Large intestine (tissue), 3 donors: ENCODE measurements at regions not wholly inside any gene's neighbourhood (a gene's known extent, or its start where the extent isn't known, plus 50 kb on each side); places are given as distances from the start of the nearest gene placed in this dataset.

Experiments used
- DNase-seq, 2 donors: peaks; one replicate each; pipeline versions ENCODE4 v3.0.0 to v3.0.0-alpha.2; 2013
- H3K27ac ChIP-seq: one replicate; pipeline ENCODE4 v1.5.1; 2013; ENCODE audit warnings: low read length
- H3K27me3 ChIP-seq: 2 replicates; pipeline ENCODE4 v1.6.1; 2013; ENCODE audit warnings: low read length; ENCODE audit not compliant: control insufficient read depth, insufficient read depth
- H3K36me3 ChIP-seq: 2 replicates; pipeline ENCODE4 v1.6.1; 2013; ENCODE audit warnings: low read length; ENCODE audit not compliant: control insufficient read depth, insufficient read depth
- H3K4me1 ChIP-seq: one replicate; pipeline ENCODE4 v1.6.1; 2013; ENCODE audit warnings: low read length; ENCODE audit not compliant: control insufficient read depth, insufficient read depth
- H3K4me3 ChIP-seq: one replicate; pipeline ENCODE4 v1.5.1; 2013; ENCODE audit warnings: low read length
- H3K9me3 ChIP-seq: one replicate; pipeline ENCODE4 v1.6.1; 2013; ENCODE audit warnings: mild to moderate bottlenecking, low read depth, low read length, moderate library complexity; ENCODE audit not compliant: control insufficient read depth
- WGBS: methylation state at CpG from one replicate; pipeline ENCODE4 v1.1.5; 2013; ENCODE audit warnings: low lambda C conversion rate; ENCODE audit not compliant: insufficient coverage; 5-methylcytosine and 5-hydroxymethylcytosine counted together

GRCh38 chr2:121860033-121860757 is 104.7 kb downstream of the TSN start:
- H3K27ac ChIP-seq: no peak overlapping the region
- no peaks in the 10 kb centered on the region for H3K4me1 ChIP-seq
- no peak overlapping the region for H3K4me3 ChIP-seq
- no peaks in the 10 kb centered on the region for H3K9me3 ChIP-seq
- H3K27me3 ChIP-seq: no peaks in the 10 kb centered on the region
- no CpG with 5 or more reads among the region's 6 CpGs for WGBS
- H3K36me3 ChIP-seq: no peaks in the 10 kb centered on the region
- no peak for DNase-seq

DNA sequence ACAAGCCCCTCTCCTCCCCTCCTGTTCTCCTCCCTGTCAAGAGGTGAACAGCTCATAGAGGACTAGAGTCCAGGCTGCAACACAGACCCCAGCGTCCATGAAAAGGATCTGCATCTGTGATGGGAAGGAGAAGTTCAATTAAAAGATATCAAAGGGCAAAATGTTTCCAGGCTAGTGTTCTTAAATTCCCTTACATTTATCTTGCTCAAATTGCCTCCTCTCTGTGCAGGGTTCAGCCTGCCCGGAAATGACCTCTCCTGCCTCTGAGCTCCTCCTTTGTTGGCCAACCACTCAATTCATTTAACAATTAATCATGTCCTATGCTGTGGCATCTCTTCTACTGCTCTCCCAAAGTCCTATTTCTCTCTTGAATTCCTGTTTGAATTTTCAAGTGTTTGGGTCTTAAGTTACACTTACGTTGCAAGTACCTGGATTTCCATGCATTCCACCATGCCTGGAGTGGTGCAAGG is 105.3 kb downstream of the TSN start:
- H3K4me1 ChIP-seq: no peaks in the 10 kb centered on the region
- DNase-seq: no peak
- WGBS: no CpG with 5 or more reads among the region's 3 CpGs
- no peaks in the 10 kb centered on the region for H3K27me3 ChIP-seq
- no peak overlapping the region for H3K4me3 ChIP-seq
- no peak overlapping the region for H3K27ac ChIP-seq
- no peaks in the 10 kb centered on the region for H3K36me3 ChIP-seq
- H3K9me3 ChIP-seq: no peaks in the 10 kb centered on the region

GRCh38 chr2:121862286-121862685 is 106.8 kb downstream of the TSN start:
- no peak for DNase-seq
- H3K27ac ChIP-seq: no peak overlapping the region
- WGBS: no CpG with 5 or more reads among the region's 4 CpGs

GRCh38 chr2:121865914-121866313 is 110.5 kb downstream of the TSN start:
- no peak for DNase-seq
- WGBS: no CpG with 5 or more reads among the region's 2 CpGs
- H3K4me1 ChIP-seq: no peaks in the 10 kb centered on the region
- H3K27me3 ChIP-seq: no peaks in the 10 kb centered on the region
- no peak overlapping the region for H3K4me3 ChIP-seq
- H3K9me3 ChIP-seq: no peaks in the 10 kb centered on the region
- H3K36me3 ChIP-seq: no peaks in the 10 kb centered on the region
- H3K27ac ChIP-seq: no peak overlapping the region

More at GRCh38 chr2:121862286-121862685, 106.8 kb downstream of the TSN start:
- no peaks in the 10 kb centered on the region for H3K27me3 ChIP-seq
- no peaks in the 10 kb centered on the region for H3K9me3 ChIP-seq
- H3K36me3 ChIP-seq: no peaks in the 10 kb centered on the region
- H3K4me1 ChIP-seq: no peaks in the 10 kb centered on the region
- H3K4me3 ChIP-seq: no peak overlapping the region

- no peaks in the 10 kb centered on the region for H3K9me3 ChIP-seq
- no peaks in the 10 kb centered on the region for H3K27me3 ChIP-seq
- DNase-seq: no peak
- H3K4me1 ChIP-seq: no peaks in the 10 kb centered on the region
- no peaks in the 10 kb centered on the region for H3K36me3 ChIP-seq
- no CpG with 5 or more reads among the region's 6 CpGs for WGBS
- no peak overlapping the region for H3K4me3 ChIP-seq
- no peak overlapping the region for H3K27ac ChIP-seq
Measured at GRCh38 chr2:121866789-121867188, 111.3 kb downstream of the TSN start.

- WGBS: no CpG with 5 or more reads among the region's 1 CpG
- Histone ChIP-seq H3K27ac (no peak overlapping the region), H3K4me1 (no peaks in the 10 kb centered on the region), H3K27me3 (no peaks in the 10 kb centered on the region), H3K9me3 (no peaks in the 10 kb centered on the region), H3K36me3 (no peaks in the 10 kb centered on the region), H3K4me3 (no peak overlapping the region)
- DNase-seq: no peak
Measured at GRCh38 chr2:121868652-121869051, 113.2 kb downstream of the TSN start.

- WGBS: no CpG with 5 or more reads among the region's 7 CpGs
- no peaks in the 10 kb centered on the region for H3K4me1 ChIP-seq
- H3K9me3 ChIP-seq: no peaks in the 10 kb centered on the region
- H3K27ac ChIP-seq: no peak overlapping the region
- H3K4me3 ChIP-seq: no peak overlapping the region
- no peaks in the 10 kb centered on the region for H3K36me3 ChIP-seq
- H3K27me3 ChIP-seq: no peaks in the 10 kb centered on the region
- DNase-seq: no peak
Measured at GRCh38 chr2:121869363-121869762, 113.9 kb downstream of the TSN start.

GRCh38 chr2:121869873-121870272 is 114.4 kb downstream of the TSN start:
- Histone ChIP-seq H3K27ac (no peak overlapping the region), H3K27me3 (no peaks in the 10 kb centered on the region), H3K4me3 (no peak overlapping the region), H3K9me3 (no peaks in the 10 kb centered on the region), H3K4me1 (no peaks in the 10 kb centered on the region), H3K36me3 (no peaks in the 10 kb centered on the region)
- WGBS: no CpG with 5 or more reads among the region's 5 CpGs
- no peak for DNase-seq

DNA sequence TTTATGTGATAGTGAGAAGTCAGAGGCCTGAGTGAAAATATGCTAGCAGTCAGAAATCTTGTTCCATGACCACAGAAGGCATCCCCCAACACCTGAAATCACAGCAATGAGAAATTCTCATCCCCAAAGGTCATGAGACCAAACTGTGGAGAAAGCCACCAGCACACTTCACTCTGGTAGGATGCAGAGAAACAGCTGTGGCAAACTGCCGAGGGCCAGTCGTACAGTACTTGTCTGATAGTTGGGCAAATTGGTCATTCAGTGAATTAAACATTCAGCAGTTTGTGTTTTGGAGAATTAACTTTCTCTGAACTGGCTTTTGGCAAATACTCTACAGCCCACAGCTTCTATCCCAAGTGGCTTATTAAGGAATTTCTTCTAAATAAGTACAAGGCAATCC is 117.2 kb downstream of the TSN start:
- WGBS: no CpG with 5 or more reads among the region's 2 CpGs
- H3K4me3 ChIP-seq: no peak overlapping the region
- no peaks in the 10 kb centered on the region for H3K4me1 ChIP-seq
- no peaks in the 10 kb centered on the region for H3K9me3 ChIP-seq
- no peak overlapping the region for H3K27ac ChIP-seq
- no peak for DNase-seq
- H3K27me3 ChIP-seq: no peaks in the 10 kb centered on the region
- H3K36me3 ChIP-seq: no peaks in the 10 kb centered on the region

DNA sequence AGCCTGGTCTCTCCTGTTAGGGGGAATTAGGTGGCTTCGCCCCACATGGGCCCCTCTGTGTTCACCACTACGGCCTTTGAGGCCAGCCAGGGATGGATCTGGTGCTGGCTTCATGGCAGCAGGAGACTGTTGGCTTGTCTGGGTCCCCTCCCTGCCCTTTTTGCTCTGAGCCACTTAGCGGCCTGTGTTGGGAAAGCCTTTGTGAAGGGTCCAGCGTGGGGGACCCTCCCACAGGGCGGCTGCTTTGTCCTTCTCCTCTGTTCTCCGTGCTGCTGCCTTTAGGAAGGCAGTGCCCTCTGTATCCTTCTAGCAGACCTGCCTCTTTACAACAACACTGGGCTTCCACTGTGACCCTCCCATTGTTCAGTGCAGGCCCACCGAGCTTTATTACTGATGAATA is 118.4 kb downstream of the TSN start:
- no peaks in the 10 kb centered on the region for H3K27me3 ChIP-seq
- H3K9me3 ChIP-seq: no peaks in the 10 kb centered on the region
- H3K4me3 ChIP-seq: no peak overlapping the region
- WGBS: no CpG with 5 or more reads among the region's 7 CpGs
- no peak for DNase-seq
- no peaks in the 10 kb centered on the region for H3K4me1 ChIP-seq
- no peak overlapping the region for H3K27ac ChIP-seq
- no peaks in the 10 kb centered on the region for H3K36me3 ChIP-seq

GRCh38 chr2:121875585-121876185 is 120.2 kb downstream of the TSN start:
- no peak overlapping the region for H3K4me3 ChIP-seq
- DNase-seq: no peak
- no peaks in the 10 kb centered on the region for H3K4me1 ChIP-seq
- WGBS: 100% methylated on average over 1 of the region's 2 CpGs
- H3K9me3 ChIP-seq: no peaks in the 10 kb centered on the region
- no peak overlapping the region for H3K27ac ChIP-seq
- H3K36me3 ChIP-seq: no peaks in the 10 kb centered on the region
- peaks cover 3% of the 10 kb centered on the region for H3K27me3 ChIP-seq
